Lung (tissue), 11 donors: ENCODE measurements at regions not wholly inside any gene's neighbourhood (a gene's known extent, or its start where the extent isn't known, plus 50 kb on each side); places are given as distances from the start of the nearest gene placed in this dataset.

Experiments used
- ATAC-seq: fragments of 200-7000 bp; cut with Tn5 transposase; one replicate; pipeline ENCODE4 v1.9.1; 2020; ENCODE audit warnings: moderate number of reproducible peaks; ENCODE audit not compliant: insufficient read depth, low FRiP score
- DNase-seq, 3 donors: peaks; one replicate each; pipeline ENCODE4 v3.0.0-alpha.2; 2013 to 2017
- H3K27ac ChIP-seq, 2 donors: one replicate each; pipeline ENCODE4 v1.5.1; 2013; ENCODE audit warnings: mild to moderate bottlenecking in 2 of 2, moderate library complexity in 2 of 2, control low read depth in 1 of 2, inconsistent platforms in 1 of 2, low read depth in 1 of 2, low read length in 1 of 2
- H3K27me3 ChIP-seq, 3 donors: one replicate each; pipeline ENCODE4 v1.5.1; 2013; ENCODE audit warnings: low read length in 2 of 3; ENCODE audit not compliant: control insufficient read depth in 3 of 3, insufficient read depth in 3 of 3
- H3K36me3 ChIP-seq, 4 donors: one replicate each; pipeline ENCODE4 v1.5.1; 2013; ENCODE audit warnings: low read length in 4 of 4, mild to moderate bottlenecking in 1 of 4, moderate library complexity in 1 of 4; ENCODE audit not compliant: control insufficient read depth in 4 of 4, insufficient read depth in 4 of 4
- H3K4me1 ChIP-seq, 5 donors: one replicate each; pipeline ENCODE4 v1.5.1; 2013; ENCODE audit warnings: low read length in 5 of 5, mild to moderate bottlenecking in 2 of 5, moderate library complexity in 1 of 5; ENCODE audit not compliant: control insufficient read depth in 5 of 5, insufficient read depth in 5 of 5
- H3K4me3 ChIP-seq: one replicate; pipeline ENCODE4 v1.5.1; 2013; ENCODE audit warnings: mild to moderate bottlenecking, control low read depth, moderate library complexity
- H3K9ac ChIP-seq, 2 donors: one replicate each; pipeline ENCODE4 v1.5.1; 2013; ENCODE audit warnings: low read length in 2 of 2, control low read depth in 1 of 2; ENCODE audit not compliant: insufficient read depth in 1 of 2
- H3K9me3 ChIP-seq, 4 donors: one replicate each; pipeline ENCODE4 v1.5.1; 2013; ENCODE audit warnings: low read length in 3 of 4, mild to moderate bottlenecking in 1 of 4, moderate library complexity in 1 of 4; ENCODE audit not compliant: control insufficient read depth in 4 of 4, insufficient read depth in 3 of 4
- WGBS, 2 donors: extraction: QIAGEN DNeasy Blood & Tissue Kit; methylation state at CpG; one replicate each; pipeline ENCODE4 v1.1.7; 2013; 5-methylcytosine and 5-hydroxymethylcytosine counted together
- TF ChIP-seq, protein P1 (sequence below): IDR thresholded peaks from 2 replicates; pipeline ENCODE4 v1.5.1; 2012; ENCODE audit warnings: mild to moderate bottlenecking; ENCODE audit errors: control extremely low read depth, extremely low read depth
- donor health status: control.
- donor health status: control.
- donor health status: Bipolar disorder and iron deficiency.
- donor health status: healthy.
- donor health status: DM: yes; HTN: yes; CAD: no.

DNA sequence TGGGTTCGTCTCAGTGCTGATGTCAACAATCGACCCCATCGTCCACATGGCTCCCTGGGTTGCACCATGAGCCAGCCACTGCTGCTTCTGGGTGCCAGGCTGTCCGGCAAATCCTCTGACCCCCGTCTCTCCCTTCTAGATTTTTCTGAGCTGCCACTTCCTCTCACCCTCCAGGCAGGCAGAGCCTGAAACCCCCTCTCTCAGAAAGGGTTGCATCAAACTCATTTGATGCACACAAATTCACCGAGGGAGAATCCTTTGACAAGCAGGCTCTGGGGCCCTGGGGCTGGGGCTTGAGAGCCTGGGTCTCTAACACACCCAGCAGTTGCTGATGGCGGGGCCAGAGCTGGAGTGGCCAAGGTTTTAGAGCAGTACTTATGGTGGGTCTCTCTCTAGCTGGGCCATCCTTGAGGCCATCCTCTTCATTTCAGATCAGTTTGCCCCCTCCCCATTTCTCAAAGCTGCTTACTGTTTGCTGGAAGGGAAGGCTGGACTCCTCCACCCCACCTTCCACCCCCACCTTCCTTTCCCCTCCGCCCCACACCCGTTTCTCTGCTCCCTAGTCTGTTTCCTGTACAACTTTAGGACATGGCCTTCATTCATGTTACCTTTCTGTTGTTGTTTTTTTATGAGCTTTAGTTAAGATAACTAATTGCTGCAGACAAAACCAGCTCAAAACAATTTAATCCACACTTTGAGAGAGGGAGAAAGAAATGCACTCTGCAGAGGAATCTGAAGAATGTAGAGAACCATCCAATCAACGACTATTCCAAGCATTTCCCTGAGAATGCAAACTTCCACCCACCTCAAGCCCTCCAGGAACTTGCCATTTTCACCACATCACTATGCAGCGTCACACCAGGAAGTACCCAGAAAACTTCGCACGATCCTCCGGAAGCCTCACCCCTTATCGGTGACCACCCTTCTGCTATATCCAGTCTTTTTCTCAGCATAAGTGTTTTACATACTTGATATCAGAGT is 69.5 kb downstream of the ARL4C start:
- no peak overlapping the region for H3K9ac ChIP-seq
- TF ChIP-seq, protein P1, sequence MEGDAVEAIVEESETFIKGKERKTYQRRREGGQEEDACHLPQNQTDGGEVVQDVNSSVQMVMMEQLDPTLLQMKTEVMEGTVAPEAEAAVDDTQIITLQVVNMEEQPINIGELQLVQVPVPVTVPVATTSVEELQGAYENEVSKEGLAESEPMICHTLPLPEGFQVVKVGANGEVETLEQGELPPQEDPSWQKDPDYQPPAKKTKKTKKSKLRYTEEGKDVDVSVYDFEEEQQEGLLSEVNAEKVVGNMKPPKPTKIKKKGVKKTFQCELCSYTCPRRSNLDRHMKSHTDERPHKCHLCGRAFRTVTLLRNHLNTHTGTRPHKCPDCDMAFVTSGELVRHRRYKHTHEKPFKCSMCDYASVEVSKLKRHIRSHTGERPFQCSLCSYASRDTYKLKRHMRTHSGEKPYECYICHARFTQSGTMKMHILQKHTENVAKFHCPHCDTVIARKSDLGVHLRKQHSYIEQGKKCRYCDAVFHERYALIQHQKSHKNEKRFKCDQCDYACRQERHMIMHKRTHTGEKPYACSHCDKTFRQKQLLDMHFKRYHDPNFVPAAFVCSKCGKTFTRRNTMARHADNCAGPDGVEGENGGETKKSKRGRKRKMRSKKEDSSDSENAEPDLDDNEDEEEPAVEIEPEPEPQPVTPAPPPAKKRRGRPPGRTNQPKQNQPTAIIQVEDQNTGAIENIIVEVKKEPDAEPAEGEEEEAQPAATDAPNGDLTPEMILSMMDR, result no peak
- H3K36me3 ChIP-seq, result no peaks in the 10 kb centered on the region
- peak; percentile 60 to 78 (median 62) for DNase-seq
- WGBS, 2 donors, result 39 to 48% methylated on average over 15 of the region's 15 CpGs
- H3K4me1 ChIP-seq, result peaks cover 0 to 9% (median 4%) of the 10 kb centered on the region in 5 donors
- no peak overlapping the region for H3K4me3 ChIP-seq
- peak overlapping the region in 1 of 2 donors; percentile 79 for H3K27ac ChIP-seq
- no peaks in the 10 kb centered on the region for H3K9me3 ChIP-seq
- no peaks in the 10 kb centered on the region for H3K27me3 ChIP-seq
- peak; percentile 30 for ATAC-seq

DNA sequence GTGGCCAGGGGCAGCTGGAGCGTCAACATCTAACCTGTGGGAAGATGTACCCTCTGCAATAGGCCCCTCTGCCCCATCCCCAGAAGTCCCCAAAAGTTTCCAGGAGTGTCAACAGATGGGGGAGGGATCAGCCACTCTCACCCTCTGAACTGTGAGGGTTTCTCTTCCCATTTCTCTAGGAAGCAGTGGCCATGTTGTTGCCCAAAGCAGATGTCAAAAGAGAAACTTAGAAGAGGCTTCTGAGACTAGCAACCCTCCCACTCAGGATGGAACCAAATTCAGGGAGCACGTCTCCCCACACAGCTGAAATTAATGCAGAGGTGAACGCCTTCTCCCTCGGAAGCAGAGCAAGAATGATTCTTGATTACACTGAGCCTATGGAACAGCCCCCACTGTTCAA is 70.3 kb downstream of the ARL4C start:
- ATAC-seq, result no peak
- Histone ChIP-seq H3K27me3 (no peaks in the 10 kb centered on the region), H3K9ac (no peak overlapping the region), H3K27ac (peak overlapping the region in 1 of 2 donors; percentile 79), H3K4me1 (peaks cover 0 to 9% (median 4%) of the 10 kb centered on the region in 5 donors), H3K4me3 (no peak overlapping the region), H3K36me3 (no peaks in the 10 kb centered on the region), H3K9me3 (no peaks in the 10 kb centered on the region)
- WGBS, 2 donors, result 71 to 74% methylated on average over 4 of the region's 4 CpGs
- no peak for DNase-seq
- TF ChIP-seq, protein P1, result no peak

DNA sequence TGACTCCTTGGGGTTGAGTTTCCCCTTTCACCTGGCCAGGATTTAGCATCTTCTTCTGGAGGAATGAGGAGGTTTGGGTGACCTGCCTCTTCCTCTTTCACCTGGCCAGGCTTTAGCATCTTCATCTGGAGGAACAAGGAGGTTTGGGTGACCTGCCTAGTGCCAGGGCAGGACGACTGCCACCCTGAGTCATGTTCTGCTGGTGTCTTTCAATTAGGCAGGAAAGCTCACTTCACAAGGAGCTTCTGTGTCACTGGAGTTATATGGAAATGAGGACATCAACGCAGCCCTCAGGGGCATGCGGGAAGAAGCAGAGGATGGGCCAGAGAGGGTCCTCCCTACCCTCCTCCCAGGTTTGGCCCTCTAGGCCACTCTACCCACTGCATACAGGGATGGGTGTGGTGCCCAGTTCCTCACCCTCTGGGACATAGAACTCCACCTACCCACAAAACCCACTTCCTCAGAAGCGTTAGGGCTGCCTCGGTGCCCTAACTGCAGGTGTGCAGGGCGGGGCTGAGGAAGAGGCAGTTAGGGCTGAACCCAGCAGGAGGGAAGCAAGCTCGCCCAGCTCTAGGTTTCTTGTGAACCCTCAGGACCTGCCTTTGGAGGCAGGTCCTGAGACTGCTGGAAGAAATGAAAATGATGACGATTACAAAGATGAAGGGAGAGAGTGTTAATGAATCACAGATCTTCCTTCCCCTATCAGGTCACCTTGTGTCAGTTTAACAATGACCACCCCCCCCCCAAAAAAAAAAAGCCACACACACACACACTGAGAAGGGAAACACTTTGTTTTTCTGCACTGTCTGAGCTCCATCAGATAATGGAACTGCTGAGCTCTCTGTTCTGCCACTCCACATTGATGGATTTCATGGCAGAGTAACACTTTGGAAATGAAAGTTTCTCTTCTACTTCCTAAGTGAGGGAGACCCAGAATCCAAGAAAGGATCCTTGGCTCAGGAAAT is 71.0 kb downstream of the ARL4C start:
- no peak overlapping the region for H3K4me3 ChIP-seq
- H3K9me3 ChIP-seq, result no peaks in the 10 kb centered on the region
- H3K36me3 ChIP-seq, result no peaks in the 10 kb centered on the region
- no peak overlapping the region for H3K9ac ChIP-seq
- H3K27ac ChIP-seq, result no peak overlapping the region
- H3K27me3 ChIP-seq, result no peaks in the 10 kb centered on the region
- TF ChIP-seq, protein P1, result no peak
- ATAC-seq, result no peak
- 36 to 60% methylated on average over 8 of the region's 8 CpGs for WGBS, 2 donors
- DNase-seq, result no peak
- peaks cover 0 to 9% (median 4%) of the 10 kb centered on the region in 5 donors for H3K4me1 ChIP-seq
